Kidney (tissue), 13 donors: ENCODE measurements at regions not wholly inside any gene's neighbourhood (a gene's known extent, or its start where the extent isn't known, plus 50 kb on each side); places are given as distances from the start of the nearest gene placed in this dataset.

Experiments used
- DNase-seq, 5 donors: peaks; one replicate each; pipeline ENCODE4 v3.0.0-alpha.2; 2013 to 2020
- FAIRE-seq: peaks from 2 replicates; lab custom pipeline; 2012; peaks lifted over from hg19 to GRCh38; lab: Jason Lieb, UNC
- H3K27ac ChIP-seq, 2 donors: one replicate each; pipeline ENCODE4 v1.7.0; 2013; ENCODE audit warnings: low read depth in 2 of 2, low read length in 2 of 2, inconsistent platforms in 1 of 2
- H3K27me3 ChIP-seq: one replicate; pipeline ENCODE4 v1.7.1; 2013; ENCODE audit warnings: low read length, inconsistent platforms; ENCODE audit not compliant: control insufficient read depth, insufficient read depth
- H3K36me3 ChIP-seq, 3 donors: one replicate each; pipeline versions ENCODE4 v1.7.0 to v1.7.1; 2013; ENCODE audit warnings: low read length in 3 of 3, control low read depth in 1 of 3, inconsistent platforms in 1 of 3; ENCODE audit not compliant: insufficient read depth in 3 of 3, control insufficient read depth in 2 of 3
- H3K4me1 ChIP-seq, 3 donors: one replicate each; pipeline versions ENCODE4 v1.7.0 to v1.7.1; 2013; ENCODE audit warnings: low read length in 3 of 3, inconsistent platforms in 1 of 3, low read depth in 1 of 3; ENCODE audit not compliant: control insufficient read depth in 2 of 3, insufficient read depth in 2 of 3
- H3K4me3 ChIP-seq, 3 donors: one replicate each; pipeline versions ENCODE4 v1.7.0 to v1.8.1; 2013; ENCODE audit warnings: low read length in 3 of 3, control low read depth in 1 of 3, inconsistent platforms in 1 of 3
- H3K9ac ChIP-seq, 3 donors: one replicate each; pipeline versions ENCODE4 v1.7.0 to v1.7.1; 2013; ENCODE audit warnings: low read length in 3 of 3, control low read depth in 1 of 3, inconsistent platforms in 1 of 3
- H3K9me3 ChIP-seq, 3 donors: one replicate each; pipeline versions ENCODE4 v1.7.0 to v1.7.1; 2013; ENCODE audit warnings: low read length in 3 of 3, control low read depth in 1 of 3, inconsistent platforms in 1 of 3; ENCODE audit not compliant: control insufficient read depth in 2 of 3, insufficient read depth in 1 of 3
- intact Hi-C: fragments of 100-400 bp; cut with DNase I; formaldehyde crosslinking; loops from one replicate; pipeline ENCODE4 v1.11.1; 2022
- TF ChIP-seq, protein P1 (sequence below): IDR thresholded peaks from 3 replicates; pipeline ENCODE4 v1.5.1; 2012; ENCODE audit warnings: mild to moderate bottlenecking, moderate library complexity, borderline replicate concordance; ENCODE audit not compliant: insufficient read depth; ENCODE audit errors: extremely low read depth
- donor health status: control.
- donor health status: control.
- donor health status: control.
- donor health status: control.
- donor health status: control.
- donor health status: DM: yes; HTN: yes; CAD: no.
- donor health status: Normal renal cell carcinoma (clear cell type).

DNA sequence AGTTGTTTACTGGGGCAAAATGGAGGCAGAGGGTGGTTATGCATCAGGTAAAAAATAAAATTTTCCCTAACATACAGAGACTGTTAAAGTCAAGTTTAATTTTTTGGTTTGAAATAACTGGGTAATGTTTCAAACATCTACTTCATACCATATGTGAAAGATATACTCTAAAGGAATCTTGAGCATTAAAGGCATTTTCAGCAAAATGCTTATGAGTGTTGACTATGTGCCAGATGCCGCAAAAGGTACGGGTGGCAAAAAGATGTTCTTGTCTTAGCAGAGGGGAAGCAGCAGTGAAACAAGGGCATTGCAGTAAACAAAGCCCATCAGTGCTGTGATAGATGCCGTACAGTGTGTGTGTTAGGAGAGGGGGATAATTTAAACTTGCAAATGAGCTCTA, 263.1 kb upstream of the ID2 start:
- no peak overlapping the region for H3K9ac ChIP-seq
- TF ChIP-seq, protein P1, sequence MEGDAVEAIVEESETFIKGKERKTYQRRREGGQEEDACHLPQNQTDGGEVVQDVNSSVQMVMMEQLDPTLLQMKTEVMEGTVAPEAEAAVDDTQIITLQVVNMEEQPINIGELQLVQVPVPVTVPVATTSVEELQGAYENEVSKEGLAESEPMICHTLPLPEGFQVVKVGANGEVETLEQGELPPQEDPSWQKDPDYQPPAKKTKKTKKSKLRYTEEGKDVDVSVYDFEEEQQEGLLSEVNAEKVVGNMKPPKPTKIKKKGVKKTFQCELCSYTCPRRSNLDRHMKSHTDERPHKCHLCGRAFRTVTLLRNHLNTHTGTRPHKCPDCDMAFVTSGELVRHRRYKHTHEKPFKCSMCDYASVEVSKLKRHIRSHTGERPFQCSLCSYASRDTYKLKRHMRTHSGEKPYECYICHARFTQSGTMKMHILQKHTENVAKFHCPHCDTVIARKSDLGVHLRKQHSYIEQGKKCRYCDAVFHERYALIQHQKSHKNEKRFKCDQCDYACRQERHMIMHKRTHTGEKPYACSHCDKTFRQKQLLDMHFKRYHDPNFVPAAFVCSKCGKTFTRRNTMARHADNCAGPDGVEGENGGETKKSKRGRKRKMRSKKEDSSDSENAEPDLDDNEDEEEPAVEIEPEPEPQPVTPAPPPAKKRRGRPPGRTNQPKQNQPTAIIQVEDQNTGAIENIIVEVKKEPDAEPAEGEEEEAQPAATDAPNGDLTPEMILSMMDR = no peak
- no peaks in the 10 kb centered on the region for H3K27me3 ChIP-seq
- no peaks in the 10 kb centered on the region for H3K36me3 ChIP-seq
- no peaks in the 10 kb centered on the region for H3K4me1 ChIP-seq
- DNase-seq = no peak
- H3K27ac ChIP-seq = no peak overlapping the region
- intact Hi-C loops = no loop called here
- H3K4me3 ChIP-seq = no peak overlapping the region
- no peak for FAIRE-seq
- H3K9me3 ChIP-seq = no peaks in the 10 kb centered on the region

DNA sequence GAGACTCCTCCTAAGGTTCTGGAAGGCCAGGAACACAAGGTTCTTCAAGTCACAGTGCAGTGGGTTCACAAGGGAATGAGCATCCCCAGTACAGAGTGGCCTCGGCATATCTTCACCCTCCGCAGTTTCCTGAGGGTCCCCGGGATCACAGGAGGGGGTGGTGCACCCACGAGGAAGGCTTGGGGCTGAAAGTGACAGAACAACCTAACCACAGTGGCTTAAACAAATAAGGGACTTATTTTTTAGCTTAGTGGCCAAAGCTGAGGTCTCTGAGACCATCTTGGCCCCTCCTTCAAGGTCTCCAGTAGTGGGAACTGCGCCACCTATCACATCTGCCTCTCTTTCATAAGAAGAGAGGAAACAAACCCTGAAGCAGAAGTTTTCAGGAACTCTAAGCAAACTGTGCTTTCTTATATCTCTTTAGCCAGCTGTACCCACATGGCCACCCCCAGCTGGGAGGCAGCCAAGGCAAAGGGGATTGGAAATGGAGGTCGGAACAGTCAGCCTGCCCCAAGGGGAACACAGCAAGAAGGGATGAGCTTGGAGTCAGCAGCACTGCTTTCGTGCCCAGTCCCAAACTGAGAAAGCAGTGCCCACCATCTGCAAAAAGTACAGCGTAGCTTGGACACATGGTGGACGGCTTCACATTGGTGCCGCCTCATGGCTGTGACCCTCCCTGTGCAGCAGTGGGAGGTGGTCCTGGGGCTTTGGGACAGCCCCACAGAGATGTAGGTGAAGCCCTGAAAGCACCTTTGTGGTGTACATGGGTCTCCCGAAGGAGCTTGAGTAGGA, 260.0 kb upstream of the ID2 start:
- no peak overlapping the region for H3K9ac ChIP-seq
- H3K27ac ChIP-seq = no peak overlapping the region
- no peaks in the 10 kb centered on the region for H3K36me3 ChIP-seq
- H3K27me3 ChIP-seq = no peaks in the 10 kb centered on the region
- no peak overlapping the region for H3K4me3 ChIP-seq
- no peak for DNase-seq
- intact Hi-C loops = no loop called here
- no peaks in the 10 kb centered on the region for H3K9me3 ChIP-seq
- H3K4me1 ChIP-seq = no peaks in the 10 kb centered on the region
- TF ChIP-seq, protein P1 = no peak
- no peak for FAIRE-seq

DNA sequence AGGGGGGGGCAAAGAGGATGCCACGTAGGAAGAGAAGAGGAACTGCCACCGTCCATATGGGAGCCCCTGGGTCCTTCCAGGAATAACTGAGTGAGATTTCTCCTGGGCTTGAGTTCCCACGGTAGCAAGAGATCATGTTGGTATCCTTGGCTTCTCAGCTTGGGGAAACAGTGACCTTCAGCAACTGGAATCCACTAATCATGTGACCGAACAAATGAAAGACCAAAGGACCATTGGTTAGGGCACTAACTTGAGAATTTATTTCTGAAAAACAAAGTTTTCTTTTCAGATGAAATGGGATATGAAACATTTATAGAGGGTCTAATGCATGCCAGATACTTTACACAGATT, 259.4 kb upstream of the ID2 start:
- no peaks in the 10 kb centered on the region for H3K27me3 ChIP-seq
- no peak overlapping the region for H3K4me3 ChIP-seq
- no peaks in the 10 kb centered on the region for H3K9me3 ChIP-seq
- intact Hi-C loops = no loop called here
- no peak overlapping the region for H3K9ac ChIP-seq
- FAIRE-seq = no peak
- TF ChIP-seq, protein P1 = no peak
- DNase-seq = no peak
- no peaks in the 10 kb centered on the region for H3K4me1 ChIP-seq
- H3K36me3 ChIP-seq = no peaks in the 10 kb centered on the region
- H3K27ac ChIP-seq = no peak overlapping the region
